ENCODE measurements at regions not wholly inside any gene's neighbourhood (a gene's known extent, or its start where the extent isn't known, plus 50 kb on each side); places are given as distances from the start of the nearest gene placed in this dataset.

GRCh38 chr20:24859539-24859938 lies 89.5 kb upstream of the CST7 start:
- DNase-seq (ENCODE audit: low spot score, unreplicated experiment): no peak
- Mint-ChIP-seq H3K4me1 (ENCODE audit: low read depth) (no peaks in the 10 kb centered on the region), H3K27me3 (no peaks in the 10 kb centered on the region), H3K9me3 (ENCODE audit: low read depth) (peaks cover 30% of the 10 kb centered on the region), H3K27ac (no peak overlapping the region), H3K4me3 (ENCODE audit: low read depth) (no peak overlapping the region), H3K36me3 (ENCODE audit: insufficient read depth) (no peaks in the 10 kb centered on the region)
- no peak for TF ChIP-seq CTCF (IDR thresholded peaks at IDR 0.05; ENCODE audit: unreplicated experiment)

- TF ChIP-seq CTCF (IDR thresholded peaks at IDR 0.05; ENCODE audit: unreplicated experiment): no peak
- no peaks in the 10 kb centered on the region for H3K36me3 Mint-ChIP-seq (ENCODE audit: insufficient read depth)
- no peaks in the 10 kb centered on the region for H3K4me1 Mint-ChIP-seq (ENCODE audit: low read depth)
- H3K27me3 Mint-ChIP-seq: no peaks in the 10 kb centered on the region
- no peak overlapping the region for H3K4me3 Mint-ChIP-seq (ENCODE audit: low read depth)
- H3K9me3 Mint-ChIP-seq (ENCODE audit: low read depth): peaks cover 19% of the 10 kb centered on the region
- no peak for DNase-seq (ENCODE audit: low spot score, unreplicated experiment)
- H3K27ac Mint-ChIP-seq: no peak overlapping the region
Measured at GRCh38 chr20:24862186-24862585, 86.9 kb upstream of the CST7 start.

GRCh38 chr20:24862606-24863005 lies 86.5 kb upstream of the CST7 start:
- Mint-ChIP-seq H3K4me3 (ENCODE audit: low read depth) (no peak overlapping the region), H3K27me3 (no peaks in the 10 kb centered on the region), H3K4me1 (ENCODE audit: low read depth) (no peaks in the 10 kb centered on the region), H3K36me3 (ENCODE audit: insufficient read depth) (no peaks in the 10 kb centered on the region), H3K27ac (no peak overlapping the region), H3K9me3 (ENCODE audit: low read depth) (peaks cover 19% of the 10 kb centered on the region)
- TF ChIP-seq CTCF (IDR thresholded peaks at IDR 0.05; ENCODE audit: unreplicated experiment): no peak
- no peak for DNase-seq (ENCODE audit: low spot score, unreplicated experiment)

GRCh38 chr20:24863356-24863755 lies 85.7 kb upstream of the CST7 start:
- no peaks in the 10 kb centered on the region for H3K4me1 Mint-ChIP-seq (ENCODE audit: low read depth)
- no peak overlapping the region for H3K27ac Mint-ChIP-seq
- H3K9me3 Mint-ChIP-seq (ENCODE audit: low read depth): peaks cover 15% of the 10 kb centered on the region
- H3K27me3 Mint-ChIP-seq: no peaks in the 10 kb centered on the region
- no peak for DNase-seq (ENCODE audit: low spot score, unreplicated experiment)
- H3K36me3 Mint-ChIP-seq (ENCODE audit: insufficient read depth): no peaks in the 10 kb centered on the region
- H3K4me3 Mint-ChIP-seq (ENCODE audit: low read depth): no peak overlapping the region
- TF ChIP-seq CTCF (IDR thresholded peaks at IDR 0.05; ENCODE audit: unreplicated experiment): no peak

- H3K9me3 Mint-ChIP-seq (ENCODE audit: low read depth): peaks cover 12% of the 10 kb centered on the region
- no peak overlapping the region for H3K4me3 Mint-ChIP-seq (ENCODE audit: low read depth)
- H3K27me3 Mint-ChIP-seq: no peaks in the 10 kb centered on the region
Measured at GRCh38 chr20:24866008-24866407, 83.1 kb upstream of the CST7 start.

More at GRCh38 chr20:24866008-24866407, 83.1 kb upstream of the CST7 start:
- Mint-ChIP-seq H3K4me1 (ENCODE audit: low read depth) (no peaks in the 10 kb centered on the region), H3K27ac (no peak overlapping the region), H3K36me3 (ENCODE audit: insufficient read depth) (no peaks in the 10 kb centered on the region)
- no peak for DNase-seq (ENCODE audit: low spot score, unreplicated experiment)
- no peak for TF ChIP-seq CTCF (IDR thresholded peaks at IDR 0.05; ENCODE audit: unreplicated experiment)
